Activated CD4-positive, alpha-beta T cell treated with anti-CD3 and anti-CD28 coated beads, Interleukin-2, amount 50 U/mL, for 24 hours (primary cell): ENCODE measurements at regions not wholly inside any gene's neighbourhood (a gene's known extent, or its start where the extent isn't known, plus 50 kb on each side); places are given as distances from the start of the nearest gene placed in this dataset.
"Not testable (repeated sequence)": the region's sequence is repeated elsewhere in the genome, so short reads cannot be mapped to it uniquely, and the experiment has no call there.

Experiments used
- DNase-seq, 2 donors: peaks; one replicate each; pipeline ENCODE4 v3.0.0-alpha.2; 2020; ENCODE audit warnings: low read depth in 1 of 2, low spot score in 1 of 2

DNA sequence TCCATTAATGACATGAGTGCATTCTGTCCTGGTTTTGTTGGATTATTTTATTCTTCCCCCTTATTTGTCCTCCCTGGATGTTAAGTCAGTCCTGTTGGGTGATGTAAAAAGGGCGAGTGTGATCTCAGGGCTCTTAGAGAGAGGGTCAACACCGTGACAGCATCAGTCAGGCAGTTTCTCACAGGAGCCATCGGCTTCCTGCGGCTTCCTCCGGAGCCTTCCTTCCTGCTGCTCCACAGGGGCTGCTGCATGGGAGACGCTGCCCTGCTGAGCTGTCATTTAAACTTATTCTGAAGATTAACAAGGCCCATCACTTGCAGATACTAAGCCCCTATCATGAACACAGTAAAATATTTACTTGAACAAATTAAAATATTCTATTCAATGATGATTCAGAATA lies 211.3 kb downstream of the SPATA31A1 start:
- DNase-seq = not testable (repeated sequence)

- not testable (repeated sequence) for DNase-seq
Observed at GRCh38 chr9:39567396-39567795, 211.9 kb downstream of the SPATA31A1 start.

DNA sequence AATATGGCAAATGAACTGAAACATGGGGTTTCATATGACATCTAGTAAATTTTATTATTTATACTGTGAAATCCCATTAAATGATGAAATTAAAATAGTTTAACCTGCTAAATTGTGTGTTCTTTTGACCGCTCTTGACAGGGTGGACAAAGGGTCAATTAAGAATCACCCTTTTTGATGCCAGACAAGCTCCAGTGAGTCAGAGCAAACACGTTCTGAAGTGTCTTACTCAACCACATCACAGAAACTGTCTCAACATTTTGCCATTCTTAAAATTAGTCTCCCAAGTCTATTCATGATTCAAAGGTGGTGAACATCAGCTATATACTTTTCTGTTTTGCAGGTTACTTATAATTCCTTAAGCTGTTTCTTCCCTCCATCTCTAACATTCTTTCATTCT lies 213.4 kb downstream of the SPATA31A1 start:
- not testable (repeated sequence) for DNase-seq

DNA sequence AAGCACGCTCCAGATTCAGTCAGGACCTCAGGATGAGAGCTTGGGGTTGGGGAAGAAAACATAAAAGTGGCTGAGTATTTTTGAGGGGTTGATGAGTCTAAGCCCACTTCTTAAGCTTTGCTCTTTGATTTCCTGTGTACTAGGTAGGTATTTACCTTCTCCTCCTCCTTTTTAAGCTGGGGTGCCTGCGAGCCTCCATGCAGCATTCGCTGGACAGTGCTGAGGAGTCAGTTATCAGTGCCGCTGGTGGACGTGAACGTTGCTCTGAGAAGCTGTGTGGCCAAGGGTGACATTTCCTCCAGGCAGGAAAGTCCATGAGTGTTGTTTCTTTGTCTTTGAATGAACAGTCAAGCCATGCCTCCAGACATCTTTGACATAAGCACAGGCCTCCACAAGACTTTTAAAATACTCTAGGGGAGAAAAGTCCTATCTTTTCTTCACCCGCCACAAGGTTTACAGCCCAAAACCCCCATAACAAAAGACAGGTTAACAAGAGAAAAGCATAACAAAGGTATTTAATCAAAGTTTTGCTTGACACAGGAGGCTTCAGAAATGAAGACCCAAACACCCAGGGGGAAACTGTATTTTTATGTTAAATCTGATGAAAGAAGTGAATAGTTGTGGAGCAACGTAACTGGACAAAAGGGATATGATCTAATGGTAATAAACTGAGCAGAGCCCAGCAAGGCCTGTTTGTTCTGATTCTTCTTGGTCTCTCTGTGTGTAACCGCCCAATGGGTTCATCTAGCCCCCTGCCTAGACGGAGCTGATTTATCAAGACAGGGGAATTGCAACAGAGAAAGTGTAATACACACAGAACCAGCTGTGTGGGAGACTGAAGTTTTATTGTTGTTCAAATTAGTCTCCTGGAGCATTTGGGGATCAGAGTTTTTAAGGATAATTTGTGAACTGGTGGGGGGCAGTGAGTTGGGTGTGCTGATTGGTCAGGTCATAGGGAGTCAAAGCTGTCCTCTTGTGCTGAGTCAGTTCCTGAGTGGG lies 217.9 kb downstream of the SPATA31A1 start:
- DNase-seq = not testable (repeated sequence)

- not testable (repeated sequence) for DNase-seq
Observed at GRCh38 chr9:39579000-39579399, 223.5 kb downstream of the SPATA31A1 start.

DNA sequence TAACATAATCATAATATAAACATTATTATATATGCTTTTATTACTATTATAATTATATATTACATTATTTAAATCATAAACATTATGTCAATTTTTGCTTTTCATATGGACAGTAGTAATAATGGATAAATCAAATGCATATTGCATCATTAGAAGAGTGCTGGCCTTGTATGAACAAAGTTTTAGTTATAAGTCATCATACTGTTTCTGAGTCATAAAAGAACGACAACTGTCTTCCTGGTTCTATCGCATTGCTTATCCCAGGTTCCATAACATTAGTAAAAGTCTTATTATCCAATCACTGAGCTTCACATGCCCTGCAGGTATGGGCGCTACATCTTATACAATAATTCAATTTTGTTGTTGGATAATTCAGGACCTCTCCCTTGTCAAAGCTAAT lies 225.8 kb downstream of the SPATA31A1 start:
- not testable (repeated sequence) for DNase-seq

DNA sequence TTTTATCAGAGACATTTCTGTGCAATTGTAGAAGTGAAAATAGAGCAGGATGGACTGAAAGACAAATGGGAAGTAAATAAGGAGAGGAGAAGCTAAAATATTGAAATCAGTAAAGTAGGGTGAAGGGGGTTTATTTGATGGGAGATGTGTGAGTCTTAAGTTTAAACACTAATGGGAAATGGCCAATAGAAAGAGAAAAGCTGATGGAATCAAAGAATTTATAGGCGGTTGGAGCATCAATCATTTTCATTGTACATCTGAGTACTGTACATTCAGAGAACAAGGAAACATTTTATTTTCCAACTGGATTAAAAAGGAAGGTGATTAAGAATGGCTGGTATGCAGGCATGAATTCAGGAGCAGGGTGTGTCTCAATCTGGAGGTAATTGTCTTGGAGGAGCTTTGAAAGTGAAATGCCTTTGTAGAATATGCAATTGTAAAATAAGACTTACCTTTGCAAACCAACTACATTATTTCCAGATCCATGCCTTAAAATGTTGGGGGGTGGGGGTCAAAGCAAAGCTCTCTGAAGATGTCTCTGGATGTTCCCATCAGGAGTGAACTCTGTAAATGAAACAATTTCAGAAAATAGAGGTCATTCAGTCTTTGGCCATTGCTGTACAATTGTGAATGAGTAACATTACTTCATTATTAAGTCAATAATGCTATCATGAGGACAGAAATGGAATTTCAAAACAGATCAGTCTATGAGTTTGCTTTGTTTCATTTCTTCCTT lies 227.4 kb downstream of the SPATA31A1 start:
- not testable (repeated sequence) for DNase-seq

GRCh38 chr9:39583413-39583747 lies 227.9 kb downstream of the SPATA31A1 start:
- DNase-seq = not testable (repeated sequence)

GRCh38 chr9:39585233-39585632 lies 229.8 kb downstream of the SPATA31A1 start:
- DNase-seq = not testable (repeated sequence)

GRCh38 chr9:39587844-39588499 lies 232.5 kb downstream of the SPATA31A1 start:
- DNase-seq = no peak

DNA sequence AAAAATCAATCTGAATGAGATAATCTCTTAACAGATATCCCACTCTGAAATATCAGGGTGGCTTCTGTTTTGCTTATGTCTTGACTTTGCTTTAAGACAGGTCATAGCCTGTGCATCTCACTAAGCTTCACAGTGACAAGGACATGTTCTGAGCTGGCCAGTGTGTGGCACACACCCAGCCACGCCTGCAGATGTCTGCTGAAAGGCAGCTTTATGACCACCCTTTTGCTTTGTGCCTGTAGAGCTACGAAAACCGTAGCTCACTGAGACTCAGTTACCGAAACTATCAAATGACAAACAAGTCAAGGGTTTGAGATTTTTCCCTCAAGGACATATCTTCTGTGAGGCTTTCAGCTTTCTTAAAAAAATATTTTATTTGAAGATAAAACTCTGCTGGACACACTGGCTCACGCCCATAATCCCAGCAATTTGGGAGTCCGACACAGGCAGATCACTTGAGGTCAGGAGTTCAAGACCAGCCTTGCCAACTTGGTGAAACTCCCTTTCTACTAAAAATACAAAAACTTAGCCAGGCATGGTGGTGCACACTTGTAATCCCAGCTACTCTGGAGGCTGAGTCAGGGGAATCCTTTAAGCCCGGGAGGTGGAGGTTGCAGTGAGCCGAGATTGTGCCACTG lies 233.2 kb downstream of the SPATA31A1 start:
- no peak for DNase-seq

DNA sequence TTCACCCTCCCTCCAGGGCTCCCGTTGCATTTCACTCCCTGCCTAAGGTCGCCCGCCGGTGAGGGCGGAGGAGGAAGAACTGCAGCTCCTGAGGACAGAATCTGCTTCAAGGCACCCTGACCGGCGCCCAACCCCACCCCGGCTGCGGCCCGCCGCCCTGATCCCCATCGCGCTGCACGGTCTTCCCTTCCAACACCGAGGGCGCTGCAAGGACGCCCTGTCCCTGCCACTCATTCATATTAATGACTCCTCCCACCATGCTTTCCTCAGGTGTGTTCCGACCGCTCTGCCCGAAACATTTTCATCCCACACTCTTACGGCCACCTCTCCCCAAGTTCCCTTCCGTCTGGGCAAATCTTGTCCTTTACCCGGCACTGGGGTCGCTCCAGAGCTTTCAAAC lies 248.6 kb downstream of the SPATA31A1 start:
- DNase-seq = not testable (repeated sequence)

- not testable (repeated sequence) for DNase-seq
Observed at GRCh38 chr9:39611449-39612231, 256.2 kb downstream of the SPATA31A1 start.

- not testable (repeated sequence) for DNase-seq
Observed at GRCh38 chr9:39616480-39616879, 261.0 kb downstream of the SPATA31A1 start.

DNA sequence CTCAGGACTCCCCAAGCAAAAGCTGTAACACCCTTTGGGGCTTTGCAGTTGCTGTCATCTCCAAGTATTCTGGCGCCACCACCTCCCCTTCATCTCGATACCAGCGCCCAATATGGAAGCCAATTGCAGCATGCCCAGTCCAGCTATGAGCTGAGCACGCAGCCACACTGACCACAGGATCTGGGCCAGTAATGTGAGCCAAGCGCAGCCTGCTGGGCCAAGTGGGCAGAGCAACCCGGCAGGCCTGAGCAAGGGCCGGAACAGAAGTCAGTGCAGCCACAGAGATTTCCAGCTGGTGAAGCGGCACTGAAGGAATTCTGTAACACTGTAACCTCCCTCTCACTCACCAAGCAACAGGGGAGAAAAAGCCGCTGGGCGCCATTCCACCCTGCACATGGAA lies 268.6 kb downstream of the SPATA31A1 start:
- not testable (repeated sequence) for DNase-seq

DNA sequence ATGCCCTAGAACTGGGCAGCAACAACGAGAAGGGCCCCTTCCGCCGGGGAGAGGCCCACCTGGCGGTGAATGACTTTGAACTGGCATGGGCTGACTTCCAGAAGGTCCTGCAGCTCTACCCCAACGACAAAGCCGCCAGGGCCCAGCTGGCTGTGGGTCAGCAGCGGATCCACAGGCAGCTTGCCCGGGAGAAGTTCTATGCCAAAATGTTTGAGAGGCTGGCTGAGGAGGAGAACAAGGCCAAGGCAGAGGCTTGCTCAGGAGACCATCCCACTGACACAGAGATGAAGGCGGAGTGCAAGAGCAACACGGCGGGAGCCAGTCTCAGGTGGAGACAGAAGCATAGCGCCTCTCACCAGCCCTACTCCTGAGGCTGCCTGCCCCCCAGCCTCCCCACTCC lies 276.6 kb downstream of the SPATA31A1 start:
- not testable (repeated sequence) for DNase-seq

DNA sequence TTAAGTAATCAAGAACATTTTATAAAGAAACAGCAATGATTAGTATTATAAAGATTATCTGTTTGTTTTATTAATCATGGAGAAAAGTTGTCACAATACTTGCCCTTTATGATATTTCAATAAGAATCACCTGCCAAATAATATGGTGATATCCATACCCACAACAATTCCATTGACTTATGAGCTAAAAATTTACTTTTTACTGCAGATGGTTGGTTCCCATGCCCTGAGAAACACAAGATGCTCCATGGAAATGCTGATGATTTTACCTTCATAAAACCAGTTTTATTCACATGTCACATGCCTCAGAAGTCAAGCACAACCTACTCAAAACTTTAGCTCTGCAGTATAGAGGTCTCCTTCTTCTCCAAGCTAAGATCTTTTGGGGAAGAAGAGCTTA lies 293.6 kb downstream of the SPATA31A1 start:
- not testable (repeated sequence) for DNase-seq

- not testable (repeated sequence) for DNase-seq
Observed at GRCh38 chr9:39656960-39657603, 301.6 kb downstream of the SPATA31A1 start.

GRCh38 chr9:39663020-39663419 lies 307.6 kb downstream of the SPATA31A1 start:
- not testable (repeated sequence) for DNase-seq

GRCh38 chr9:39663713-39664112 lies 308.2 kb downstream of the SPATA31A1 start:
- not testable (repeated sequence) for DNase-seq
